Lower leg skin (tissue), 4 donors: ENCODE measurements at regions not wholly inside any gene's neighbourhood (a gene's known extent, or its start where the extent isn't known, plus 50 kb on each side); places are given as distances from the start of the nearest gene placed in this dataset.

Experiments
- DNase-seq, 2 donors: peaks; one replicate each; pipeline ENCODE4 v3.0.0-alpha.2; 2019; ENCODE audit warnings: low spot score in 2 of 2
- H3K4me3 ChIP-seq: fragments of 200-600 bp; sonication (generic); 2 replicates; pipeline ENCODE4 v1.5.1; 2017; ENCODE audit warnings: mild to moderate bottlenecking, low read depth; ENCODE audit not compliant: poor library complexity, severe bottlenecking
- CTCF ChIP-seq, 3 donors: fragments of 450-650 bp; IDR thresholded peaks; one replicate each; pipeline ENCODE4 v1.5.1; 2016; ENCODE audit warnings: antibody characterized with exemption in 3 of 3, mild to moderate bottlenecking in 3 of 3, moderate library complexity in 2 of 3
- POLR2A ChIP-seq, 2 donors: fragments of 450-650 bp; IDR thresholded peaks; one replicate each; pipeline ENCODE4 v1.6.1; 2016 to 2017; ENCODE audit warnings: antibody characterized with exemption in 2 of 2, mild to moderate bottlenecking in 1 of 2, moderate library complexity in 1 of 2
- WGBS, 2 donors: methylation state at CpG; one replicate each; pipeline ENCODE4 v1.1.5; 2018; 5-methylcytosine and 5-hydroxymethylcytosine counted together
- intact Hi-C: fragments of 100-400 bp; cut with DNase I; formaldehyde crosslinking; loops from one replicate; pipeline ENCODE4 v1.15.0; 2023; ENCODE audit warnings: low total_unique reads

- TF ChIP-seq CTCF (IDR thresholded peaks at IDR 0.05): no peak
- TF ChIP-seq POLR2A (IDR thresholded peaks at IDR 0.05): no peak
- intact Hi-C loops: no loop called here
- no peak for DNase-seq
- H3K4me3 ChIP-seq: no peak overlapping the region
- WGBS, 2 donors: 67 to 79% methylated on average over 2 of the region's 2 CpGs
Measured at GRCh38 chr15:81478354-81478753, 104.3 kb upstream of the TMC3 start.

- TF ChIP-seq POLR2A (IDR thresholded peaks at IDR 0.05) (no peak), CTCF (IDR thresholded peaks at IDR 0.05) (no peak)
- WGBS, 2 donors: 73 to 79% methylated on average over 1 of the region's 1 CpG
- DNase-seq: no peak
- H3K4me3 ChIP-seq: no peak overlapping the region
- intact Hi-C loops: no loop called here
Measured at GRCh38 chr15:81475926-81476325, 101.9 kb upstream of the TMC3 start.

GRCh38 chr15:81475471-81475870, 101.5 kb upstream of the TMC3 start:
- 93 to 94% methylated on average over 2 of the region's 2 CpGs for WGBS, 2 donors
- intact Hi-C loops: no loop called here
- TF ChIP-seq CTCF (IDR thresholded peaks at IDR 0.05) (no peak), POLR2A (IDR thresholded peaks at IDR 0.05) (no peak)
- no peak for DNase-seq
- H3K4me3 ChIP-seq: no peak overlapping the region

- 93% methylated on average over 5 of the region's 5 CpGs for WGBS, 2 donors
- H3K4me3 ChIP-seq: no peak overlapping the region
- TF ChIP-seq POLR2A (IDR thresholded peaks at IDR 0.05) (no peak), CTCF (IDR thresholded peaks at IDR 0.05) (no peak)
- intact Hi-C loops: no loop called here
- DNase-seq: no peak
Measured at GRCh38 chr15:81473946-81474345, 99.9 kb upstream of the TMC3 start.

GRCh38 chr15:81473177-81473576, 99.2 kb upstream of the TMC3 start:
- TF ChIP-seq CTCF (IDR thresholded peaks at IDR 0.05) (no peak), POLR2A (IDR thresholded peaks at IDR 0.05) (no peak)
- no peak for DNase-seq
- WGBS, 2 donors: 85 to 86% methylated on average over 4 of the region's 4 CpGs
- H3K4me3 ChIP-seq: no peak overlapping the region
- intact Hi-C loops: no loop called here

GRCh38 chr15:81471151-81471550, 97.1 kb upstream of the TMC3 start:
- no peak for DNase-seq
- 35 to 44% methylated on average over 2 of the region's 2 CpGs for WGBS, 2 donors
- no peak overlapping the region for H3K4me3 ChIP-seq
- intact Hi-C loops: no loop called here
- TF ChIP-seq POLR2A (IDR thresholded peaks at IDR 0.05): no peak
- no peak for TF ChIP-seq CTCF (IDR thresholded peaks at IDR 0.05)
